Osteoblast (primary cell): ENCODE measurements at regions not wholly inside any gene's neighbourhood (a gene's known extent, or its start where the extent isn't known, plus 50 kb on each side); places are given as distances from the start of the nearest gene placed in this dataset.

Source experiments
- DNase-seq: peaks from one replicate; pipeline ENCODE4 v3.0.0; 2011; ENCODE audit warnings: low spot score, mixed read lengths; ENCODE audit not compliant: insufficient read length; ENCODE audit errors: missing footprints
- H2AFZ ChIP-seq: 2 replicates; pipeline ENCODE4 v1.6.0; 2011; ENCODE audit warnings: mild to moderate bottlenecking, low read length
- H3K27ac ChIP-seq: 2 replicates; pipeline ENCODE4 v1.5.1; 2011; ENCODE audit warnings: mild to moderate bottlenecking, low read depth, low read length, moderate library complexity
- H3K27me3 ChIP-seq: 2 replicates; pipeline ENCODE4 v1.6.0; 2012; ENCODE audit warnings: mild to moderate bottlenecking, control low read depth, inconsistent platforms, low read length, moderate library complexity; ENCODE audit not compliant: insufficient read depth
- H3K36me3 ChIP-seq: 2 replicates; pipeline ENCODE4 v1.5.1; 2011; ENCODE audit warnings: mild to moderate bottlenecking, low read length, control low read depth, moderate library complexity; ENCODE audit not compliant: insufficient read depth
- H3K4me1 ChIP-seq: 2 replicates; pipeline ENCODE4 v1.5.1; 2011; ENCODE audit warnings: mild to moderate bottlenecking, low read length, control low read depth, moderate library complexity; ENCODE audit not compliant: insufficient read depth
- H3K4me2 ChIP-seq: 2 replicates; pipeline ENCODE4 v1.6.0; 2011; ENCODE audit warnings: mild to moderate bottlenecking, low read length; ENCODE audit not compliant: insufficient read depth
- H3K4me3 ChIP-seq: fragments of 200-600 bp; sonication (generic); 3 replicates; pipeline ENCODE4 v1.5.1; 2012; ENCODE audit warnings: mild to moderate bottlenecking, low read length, inconsistent platforms; ENCODE audit not compliant: insufficient read depth
- H3K79me2 ChIP-seq: 2 replicates; pipeline ENCODE4 v1.6.0; 2012; ENCODE audit warnings: mild to moderate bottlenecking, low read length, control low read depth, inconsistent platforms; ENCODE audit not compliant: insufficient read depth
- H3K9me3 ChIP-seq: 2 replicates; pipeline ENCODE4 v1.5.1; 2011; ENCODE audit warnings: low read depth, low read length, control low read depth
- H4K20me1 ChIP-seq: 2 replicates; pipeline ENCODE4 v1.6.0; 2012; ENCODE audit warnings: mild to moderate bottlenecking, low read length, control low read depth; ENCODE audit not compliant: insufficient read depth
- CTCF ChIP-seq: IDR thresholded peaks from 2 replicates; pipeline ENCODE4 v1.5.1; 2011; ENCODE audit warnings: mild to moderate bottlenecking, low read depth, low read length, moderate library complexity; ENCODE audit errors: extremely low read depth

- Histone ChIP-seq H3K79me2 (no peaks in the 10 kb centered on the region), H4K20me1 (no peaks in the 10 kb centered on the region), H2AFZ (no peak overlapping the region), H3K36me3 (no peaks in the 10 kb centered on the region), H3K9me3 (no peaks in the 10 kb centered on the region), H3K4me1 (no peaks in the 10 kb centered on the region), H3K4me2 (no peak overlapping the region), H3K27me3 (no peaks in the 10 kb centered on the region), H3K4me3 (no peak overlapping the region), H3K27ac (no peak overlapping the region)
- no peak for TF ChIP-seq CTCF
- no peak for DNase-seq
Measured at GRCh38 chr3:176855901-176856486, 341.3 kb downstream of the TBL1XR1 start.

- Histone ChIP-seq H3K4me2 (no peak overlapping the region), H3K4me1 (no peaks in the 10 kb centered on the region), H4K20me1 (no peaks in the 10 kb centered on the region), H3K27ac (no peak overlapping the region), H3K79me2 (no peaks in the 10 kb centered on the region), H3K4me3 (no peak overlapping the region), H2AFZ (no peak overlapping the region), H3K9me3 (no peaks in the 10 kb centered on the region), H3K27me3 (no peaks in the 10 kb centered on the region), H3K36me3 (no peaks in the 10 kb centered on the region)
- DNase-seq, result no peak
- no peak for TF ChIP-seq CTCF
Measured at GRCh38 chr3:176855213-176855612, 342.1 kb downstream of the TBL1XR1 start.

GRCh38 chr3:176850498-176850897 lies 346.8 kb downstream of the TBL1XR1 start:
- no peak overlapping the region for H3K4me3 ChIP-seq
- DNase-seq, result no peak
- no peak overlapping the region for H3K4me2 ChIP-seq
- H3K79me2 ChIP-seq, result no peaks in the 10 kb centered on the region
- no peak overlapping the region for H2AFZ ChIP-seq
- H3K9me3 ChIP-seq, result no peaks in the 10 kb centered on the region
- no peak overlapping the region for H3K27ac ChIP-seq
- no peaks in the 10 kb centered on the region for H3K27me3 ChIP-seq
- no peaks in the 10 kb centered on the region for H4K20me1 ChIP-seq
- H3K4me1 ChIP-seq, result no peaks in the 10 kb centered on the region
- no peaks in the 10 kb centered on the region for H3K36me3 ChIP-seq
- no peak for TF ChIP-seq CTCF

GRCh38 chr3:176848431-176849214 lies 348.7 kb downstream of the TBL1XR1 start:
- TF ChIP-seq CTCF, result no peak
- no peaks in the 10 kb centered on the region for H4K20me1 ChIP-seq
- H3K4me1 ChIP-seq, result no peaks in the 10 kb centered on the region

More at GRCh38 chr3:176848431-176849214, 348.7 kb downstream of the TBL1XR1 start:
- H2AFZ ChIP-seq, result no peak overlapping the region
- H3K36me3 ChIP-seq, result no peaks in the 10 kb centered on the region
- no peaks in the 10 kb centered on the region for H3K79me2 ChIP-seq
- no peak overlapping the region for H3K4me3 ChIP-seq
- H3K27ac ChIP-seq, result no peak overlapping the region
- DNase-seq, result no peak
- no peaks in the 10 kb centered on the region for H3K27me3 ChIP-seq
- no peaks in the 10 kb centered on the region for H3K9me3 ChIP-seq
- H3K4me2 ChIP-seq, result no peak overlapping the region
